HL-60 (cell line): ENCODE measurements at regions not wholly inside any gene's neighbourhood (a gene's known extent, or its start where the extent isn't known, plus 50 kb on each side); places are given as distances from the start of the nearest gene placed in this dataset.

Experiments
- DNase-seq, 2 experiments: peaks; one replicate each; pipeline ENCODE4 v3.0.0-alpha.2; 2010 to 2020; ENCODE audit warnings: low read depth in 1 of 2, low spot score in 1 of 2
- H3K27ac ChIP-seq: fragments of 250-450 bp; sonication (Bioruptor Pico); replicated peaks from 2 replicates; pipeline ENCODE4 v1.5.1; 2020; ENCODE audit warnings: mild to moderate bottlenecking, moderate library complexity
- H3K27me3 ChIP-seq: fragments of 250-450 bp; sonication (Bioruptor Pico); 2 replicates; pipeline ENCODE4 v1.5.1; 2021; ENCODE audit warnings: mild to moderate bottlenecking, moderate library complexity; ENCODE audit not compliant: insufficient read depth, poor library complexity, severe bottlenecking
- H3K4me3 ChIP-seq: replicated peaks from 2 replicates; pipeline ENCODE4 v1.5.1; 2011; ENCODE audit warnings: mild to moderate bottlenecking, control low read depth, low read length; ENCODE audit not compliant: insufficient read depth
- GABPA ChIP-seq: IDR thresholded peaks from 2 replicates; pipeline ENCODE4 v1.6.1; 2012; ENCODE audit warnings: low read depth
- POLR2AphosphoS5 ChIP-seq: IDR thresholded peaks from 2 replicates; pipeline ENCODE4 v1.6.1; 2012; ENCODE audit warnings: low read depth
- REST ChIP-seq: IDR thresholded peaks from 2 replicates; pipeline ENCODE4 v1.6.1; 2012; ENCODE audit warnings: low read depth; ENCODE audit not compliant: insufficient replicate concordance
- SPI1 ChIP-seq: IDR thresholded peaks from 2 replicates; pipeline ENCODE4 v1.6.1; 2012; ENCODE audit warnings: low read depth, mild to moderate bottlenecking, borderline replicate concordance
- TF ChIP-seq, protein P1 (sequence below): IDR thresholded peaks from one replicate; pipeline ENCODE4 v1.5.1; 2011; ENCODE audit warnings: low read length, control low read depth, inconsistent platforms; ENCODE audit not compliant: insufficient read depth

DNA sequence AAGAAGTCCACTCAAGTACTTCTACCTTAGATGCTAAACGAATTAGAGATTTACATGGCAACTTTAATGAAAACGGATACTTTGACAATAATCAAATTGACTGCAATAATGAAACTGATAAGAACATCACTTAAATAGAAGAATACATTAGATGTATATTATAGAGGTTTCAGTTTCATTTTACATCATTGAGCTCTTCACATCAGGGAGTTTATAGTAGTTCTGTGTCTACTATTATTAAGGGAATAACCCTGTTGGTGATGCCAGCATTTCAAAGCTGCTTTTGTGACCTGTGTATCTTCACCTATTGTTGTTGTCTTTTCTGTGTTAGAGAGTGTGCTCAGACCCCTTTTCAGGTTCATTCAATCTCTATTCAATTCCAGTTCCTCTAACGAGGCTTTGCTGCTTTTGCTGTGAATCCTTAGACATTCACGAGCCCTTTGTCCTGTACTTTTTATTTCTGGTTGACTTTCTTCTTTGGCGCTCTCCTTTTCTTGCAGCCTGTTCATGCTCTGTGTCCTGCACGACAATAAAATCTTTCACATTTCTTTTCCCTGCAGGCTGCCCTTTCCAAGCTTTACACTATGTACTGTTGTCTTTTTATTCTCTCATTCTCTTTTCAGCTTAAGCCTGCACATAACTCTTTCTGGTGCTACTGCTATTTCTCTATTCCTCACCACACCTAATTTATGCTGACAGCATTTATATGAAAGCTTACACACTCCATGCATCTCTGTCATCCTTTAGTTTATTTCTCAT, 232.1 kb downstream of the CPE start:
- DNase-seq, result no peak
- no peak for TF ChIP-seq GABPA
- no peak for TF ChIP-seq POLR2AphosphoS5
- TF ChIP-seq REST, result no peak
- TF ChIP-seq SPI1, result no peak
- TF ChIP-seq, protein P1, sequence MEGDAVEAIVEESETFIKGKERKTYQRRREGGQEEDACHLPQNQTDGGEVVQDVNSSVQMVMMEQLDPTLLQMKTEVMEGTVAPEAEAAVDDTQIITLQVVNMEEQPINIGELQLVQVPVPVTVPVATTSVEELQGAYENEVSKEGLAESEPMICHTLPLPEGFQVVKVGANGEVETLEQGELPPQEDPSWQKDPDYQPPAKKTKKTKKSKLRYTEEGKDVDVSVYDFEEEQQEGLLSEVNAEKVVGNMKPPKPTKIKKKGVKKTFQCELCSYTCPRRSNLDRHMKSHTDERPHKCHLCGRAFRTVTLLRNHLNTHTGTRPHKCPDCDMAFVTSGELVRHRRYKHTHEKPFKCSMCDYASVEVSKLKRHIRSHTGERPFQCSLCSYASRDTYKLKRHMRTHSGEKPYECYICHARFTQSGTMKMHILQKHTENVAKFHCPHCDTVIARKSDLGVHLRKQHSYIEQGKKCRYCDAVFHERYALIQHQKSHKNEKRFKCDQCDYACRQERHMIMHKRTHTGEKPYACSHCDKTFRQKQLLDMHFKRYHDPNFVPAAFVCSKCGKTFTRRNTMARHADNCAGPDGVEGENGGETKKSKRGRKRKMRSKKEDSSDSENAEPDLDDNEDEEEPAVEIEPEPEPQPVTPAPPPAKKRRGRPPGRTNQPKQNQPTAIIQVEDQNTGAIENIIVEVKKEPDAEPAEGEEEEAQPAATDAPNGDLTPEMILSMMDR, result no peak
- Histone ChIP-seq H3K4me3 (no peak overlapping the region), H3K27ac (no peak overlapping the region), H3K27me3 (no peaks in the 10 kb centered on the region)

- Histone ChIP-seq H3K4me3 (no peak overlapping the region), H3K27ac (no peak overlapping the region), H3K27me3 (no peaks in the 10 kb centered on the region)
- no peak for DNase-seq
- TF ChIP-seq SPI1 (no peak), REST (no peak), GABPA (no peak), POLR2AphosphoS5 (no peak)
- TF ChIP-seq, protein P1, result no peak
Observed at GRCh38 chr4:165612936-165613335, 234.1 kb downstream of the CPE start.

DNA sequence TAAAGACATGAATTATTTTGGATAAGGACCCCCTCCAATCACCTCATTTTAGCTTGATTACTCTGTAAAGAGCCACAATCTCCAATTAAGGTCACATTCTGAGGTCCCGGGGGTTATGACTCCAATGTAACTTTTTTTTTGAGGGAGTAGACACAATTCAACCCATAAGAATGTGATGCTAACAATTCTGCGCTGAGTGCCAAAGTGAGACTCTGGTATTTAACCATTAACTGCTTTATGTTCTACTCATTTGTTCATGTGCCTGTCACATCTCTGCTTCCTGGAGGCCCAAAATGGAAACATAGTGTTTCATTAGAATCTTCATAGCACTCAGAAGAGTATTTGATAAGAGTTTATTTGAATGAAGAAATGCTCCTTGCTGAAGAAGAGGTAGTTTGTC, 234.8 kb downstream of the CPE start:
- Histone ChIP-seq H3K27me3 (no peaks in the 10 kb centered on the region), H3K27ac (no peak overlapping the region), H3K4me3 (no peak overlapping the region)
- TF ChIP-seq SPI1, result no peak
- TF ChIP-seq REST, result no peak
- TF ChIP-seq GABPA, result no peak
- no peak for TF ChIP-seq POLR2AphosphoS5
- TF ChIP-seq, protein P1, result no peak
- no peak for DNase-seq
